Ovary (tissue), 3 donors: ENCODE measurements at regions not wholly inside any gene's neighbourhood (a gene's known extent, or its start where the extent isn't known, plus 50 kb on each side); places are given as distances from the start of the nearest gene placed in this dataset.

Experiments used
- CTCF ChIP-seq, 3 donors: fragments of 450-650 bp in 2 of 3; fragments of 200-600 bp in 1 of 3; IDR thresholded peaks; one replicate each; pipeline versions ENCODE4 v1.5.1 to v1.8.0; 2016 to 2022; ENCODE audit warnings: antibody characterized with exemption in 3 of 3, mild to moderate bottlenecking in 1 of 3
- EP300 ChIP-seq: sonication (generic); formaldehyde crosslinking; IDR thresholded peaks from one replicate; pipeline ENCODE4 v1.6.1; 2017; ENCODE audit warnings: antibody characterized with exemption
- POLR2A ChIP-seq: fragments of 450-650 bp; IDR thresholded peaks from one replicate; pipeline ENCODE4 v1.6.1; 2017; ENCODE audit warnings: antibody characterized with exemption, mild to moderate bottlenecking, moderate library complexity
- donor health status: DM: no; HTN: no; CAD: no.

DNA sequence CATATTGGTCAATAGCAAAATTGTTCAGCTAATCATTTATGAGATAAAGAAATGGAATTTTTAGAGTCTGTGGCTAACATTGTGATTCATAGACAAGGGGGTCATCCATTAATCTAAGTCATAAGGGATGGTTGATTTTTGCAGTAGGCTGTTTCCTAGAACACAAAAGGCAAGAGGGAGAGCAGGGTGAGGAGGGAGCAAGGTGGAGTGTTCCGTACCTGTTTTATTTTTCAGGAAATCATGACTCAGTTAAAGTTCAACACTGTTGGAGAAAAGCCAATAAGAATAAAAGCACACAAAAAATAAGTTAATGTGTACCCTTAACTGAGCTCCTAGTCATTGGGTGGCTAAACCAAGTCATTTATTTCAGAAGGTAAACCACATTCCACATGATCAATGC, 512.4 kb upstream of the ATXN8OS start:
- TF ChIP-seq POLR2A (no peak), CTCF (IDR thresholded peaks at IDR 0.05) (no peak), EP300 (no peak)
